ENCODE measurements at regions not wholly inside any gene's neighbourhood (a gene's known extent, or its start where the extent isn't known, plus 50 kb on each side); places are given as distances from the start of the nearest gene placed in this dataset.
"Not testable (repeated sequence)": the region's sequence is repeated elsewhere in the genome, so short reads cannot be mapped to it uniquely, and the experiment has no call there.

- no peak for DNase-seq
These were observed 102.6 kb downstream of the CAAP1 start for GRCh38 chr9:26789959-26790358.

GRCh38 chr9:26786564-26786963 lies 106.0 kb downstream of the CAAP1 start:
- no peak for DNase-seq

- no peak for DNase-seq
These were observed 109.7 kb downstream of the CAAP1 start for GRCh38 chr9:26782899-26783298.

GRCh38 chr9:26781906-26782305 lies 110.7 kb downstream of the CAAP1 start:
- no peak for DNase-seq

- DNase-seq, result not testable (repeated sequence)
These were observed 112.3 kb downstream of the CAAP1 start for GRCh38 chr9:26780307-26780706.

- DNase-seq, result no peak
These were observed 113.5 kb downstream of the CAAP1 start for GRCh38 chr9:26779062-26779461.

GRCh38 chr9:26775391-26775790 lies 117.2 kb downstream of the CAAP1 start:
- no peak for DNase-seq

- DNase-seq, result no peak
These were observed 119.5 kb downstream of the CAAP1 start for GRCh38 chr9:26773056-26773455.

GRCh38 chr9:26770821-26771220 lies 121.8 kb downstream of the CAAP1 start:
- no peak for DNase-seq

- DNase-seq, result no peak
These were observed 124.5 kb downstream of the CAAP1 start for GRCh38 chr9:26768145-26768544.

- no peak for DNase-seq
These were observed 131.9 kb downstream of the CAAP1 start for GRCh38 chr9:26760675-26761074.

GRCh38 chr9:26758655-26759054 lies 133.9 kb downstream of the CAAP1 start:
- no peak for DNase-seq

GRCh38 chr9:26756881-26757280 lies 135.7 kb downstream of the CAAP1 start:
- DNase-seq, result no peak

- no peak for DNase-seq
These were observed 137.1 kb downstream of the CAAP1 start for GRCh38 chr9:26755476-26755875.

GRCh38 chr9:26754509-26755164 lies 138.0 kb downstream of the CAAP1 start:
- no peak for DNase-seq

GRCh38 chr9:26753971-26754370 lies 138.6 kb downstream of the CAAP1 start:
- no peak for DNase-seq

GRCh38 chr9:26750162-26750561 lies 142.4 kb downstream of the CAAP1 start:
- no peak for DNase-seq

- DNase-seq, result no peak
These were observed 144.0 kb downstream of the CAAP1 start for GRCh38 chr9:26748449-26749058.

- DNase-seq, result no peak
These were observed 145.0 kb downstream of the CAAP1 start for GRCh38 chr9:26747611-26748010.

GRCh38 chr9:26746357-26747072 lies 146.1 kb downstream of the CAAP1 start:
- no peak for DNase-seq

- no peak for DNase-seq
These were observed 147.5 kb downstream of the CAAP1 start for GRCh38 chr9:26745111-26745510.

- peak; percentile 27 for DNase-seq
These were observed 148.2 kb downstream of the CAAP1 start for GRCh38 chr9:26744191-26744965.

GRCh38 chr9:26742828-26743476 lies 149.7 kb downstream of the CAAP1 start:
- no peak for DNase-seq

Measured in NCI-H748 treated with DMSO at 0.1 percent for 48 hours (cell line).